ENCODE measurements at regions not wholly inside any gene's neighbourhood (a gene's known extent, or its start where the extent isn't known, plus 50 kb on each side); places are given as distances from the start of the nearest gene placed in this dataset.

- no peak for TF ChIP-seq EZH2 (IDR thresholded peaks at IDR 0.05)
- TF ChIP-seq CTCF (IDR thresholded peaks at IDR 0.05), result no peak
Observed at GRCh38 chr6:94099072-94099471, 679.7 kb upstream of the EPHA7 start.

Data from neural progenitor cell (in vitro differentiated cells).